Endodermal cell (in vitro differentiated cells): ENCODE measurements at regions not wholly inside any gene's neighbourhood (a gene's known extent, or its start where the extent isn't known, plus 50 kb on each side); places are given as distances from the start of the nearest gene placed in this dataset.

Experiments
- DNase-seq: peaks from one replicate; pipeline ENCODE4 v3.0.0-alpha.2; 2017
- H3K27ac ChIP-seq: 2 replicates; pipeline ENCODE4 v1.5.1; 2013; ENCODE audit warnings: mild to moderate bottlenecking, low read depth, low read length, moderate library complexity
- H3K27me3 ChIP-seq: 2 replicates; pipeline ENCODE4 v1.6.1; 2013; ENCODE audit warnings: mild to moderate bottlenecking, low read length, moderate library complexity; ENCODE audit not compliant: insufficient read depth, control insufficient read depth, poor library complexity, severe bottlenecking
- H3K36me3 ChIP-seq: 2 replicates; pipeline ENCODE4 v1.7.0; 2013; ENCODE audit warnings: mild to moderate bottlenecking, low read length, moderate library complexity; ENCODE audit not compliant: control insufficient read depth, insufficient read depth
- H3K4me1 ChIP-seq: one replicate; pipeline ENCODE4 v1.7.0; 2013; ENCODE audit warnings: low read length; ENCODE audit not compliant: control insufficient read depth, insufficient read depth
- H3K4me3 ChIP-seq: 2 replicates; pipeline ENCODE4 v1.5.1; 2013; ENCODE audit warnings: mild to moderate bottlenecking, low read length, moderate library complexity
- H3K9ac ChIP-seq: 2 replicates; pipeline ENCODE4 v1.6.1; 2013; ENCODE audit warnings: mild to moderate bottlenecking, low read length, moderate library complexity; ENCODE audit not compliant: poor library complexity, severe bottlenecking; ENCODE audit errors: extremely low read depth
- H3K9me3 ChIP-seq: 2 replicates; pipeline ENCODE4 v1.6.1; 2013; ENCODE audit warnings: mild to moderate bottlenecking, low read length, moderate library complexity; ENCODE audit not compliant: control insufficient read depth
- H3K27ac Mint-ChIP-seq: 2 replicates; pipeline ENCODE4 v1.8.0; 2020; ENCODE audit warnings: mixed read lengths
- H3K27me3 Mint-ChIP-seq: 2 replicates; pipeline ENCODE4 v1.8.0; 2021; ENCODE audit warnings: mild to moderate bottlenecking, mixed read lengths; ENCODE audit not compliant: insufficient read depth
- H3K36me3 Mint-ChIP-seq: 2 replicates; pipeline ENCODE4 v1.8.0; 2020; ENCODE audit warnings: low read depth, mixed read lengths
- H3K4me1 Mint-ChIP-seq: 2 replicates; pipeline ENCODE4 v1.8.0; 2020; ENCODE audit warnings: mixed read lengths
- H3K4me3 Mint-ChIP-seq: 2 replicates; pipeline ENCODE4 v1.8.0; 2020; ENCODE audit warnings: mild to moderate bottlenecking, moderate library complexity, mixed read lengths
- H3K9me3 Mint-ChIP-seq: 2 replicates; pipeline ENCODE4 v1.8.0; 2020; ENCODE audit warnings: mild to moderate bottlenecking, mixed read lengths
- WGBS, 2 experiments: methylation state at CpG; one replicate each; pipeline versions ENCODE4 v1.1.5 to v1.1.7; 2013; ENCODE audit warnings: missing lambda C conversion rate in 2 of 2, mixed read lengths in 1 of 2; ENCODE audit not compliant: insufficient coverage in 1 of 2, insufficient read length in 1 of 2; 5-methylcytosine and 5-hydroxymethylcytosine counted together
- TF ChIP-seq, protein P1 (sequence below): fragments of 200-600 bp; sonication (generic); conservative IDR thresholded peaks from 2 replicates; pipeline ENCODE4 v1.5.0; 2021; ENCODE audit warnings: antibody characterized with exemption, mild to moderate bottlenecking

DNA sequence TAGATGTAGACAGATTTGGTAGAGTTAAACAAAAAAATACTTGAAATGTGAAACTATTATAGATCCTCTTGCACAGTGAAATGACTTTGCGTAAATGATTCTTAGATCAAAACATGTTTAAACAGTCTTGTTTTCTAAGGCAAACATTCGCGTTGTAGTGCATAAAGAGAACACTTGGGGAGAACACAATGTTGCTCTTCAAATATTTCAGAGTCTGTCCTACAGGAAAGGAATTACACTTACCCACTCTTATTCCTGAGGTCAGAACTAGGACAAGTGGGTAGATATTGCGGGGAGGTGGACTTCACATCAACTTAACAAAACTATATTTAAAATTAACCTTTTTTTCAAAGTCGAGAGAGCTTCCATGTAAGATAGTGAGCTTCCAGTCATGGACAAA lies 183.5 kb upstream of the PCSK2 start:
- Histone ChIP-seq H3K27ac (no peak overlapping the region), H3K27me3 (no peaks in the 10 kb centered on the region), H3K9ac (no peak overlapping the region), H3K9me3 (no peaks in the 10 kb centered on the region), H3K36me3 (no peaks in the 10 kb centered on the region), H3K4me3 (no peak overlapping the region), H3K4me1 (no peaks in the 10 kb centered on the region)
- H3K4me1 Mint-ChIP-seq = peaks cover 3% of the 10 kb centered on the region
- DNase-seq = no peak
- no peaks in the 10 kb centered on the region for H3K36me3 Mint-ChIP-seq
- no peak overlapping the region for H3K4me3 Mint-ChIP-seq
- no peaks in the 10 kb centered on the region for H3K9me3 Mint-ChIP-seq
- TF ChIP-seq, protein P1, sequence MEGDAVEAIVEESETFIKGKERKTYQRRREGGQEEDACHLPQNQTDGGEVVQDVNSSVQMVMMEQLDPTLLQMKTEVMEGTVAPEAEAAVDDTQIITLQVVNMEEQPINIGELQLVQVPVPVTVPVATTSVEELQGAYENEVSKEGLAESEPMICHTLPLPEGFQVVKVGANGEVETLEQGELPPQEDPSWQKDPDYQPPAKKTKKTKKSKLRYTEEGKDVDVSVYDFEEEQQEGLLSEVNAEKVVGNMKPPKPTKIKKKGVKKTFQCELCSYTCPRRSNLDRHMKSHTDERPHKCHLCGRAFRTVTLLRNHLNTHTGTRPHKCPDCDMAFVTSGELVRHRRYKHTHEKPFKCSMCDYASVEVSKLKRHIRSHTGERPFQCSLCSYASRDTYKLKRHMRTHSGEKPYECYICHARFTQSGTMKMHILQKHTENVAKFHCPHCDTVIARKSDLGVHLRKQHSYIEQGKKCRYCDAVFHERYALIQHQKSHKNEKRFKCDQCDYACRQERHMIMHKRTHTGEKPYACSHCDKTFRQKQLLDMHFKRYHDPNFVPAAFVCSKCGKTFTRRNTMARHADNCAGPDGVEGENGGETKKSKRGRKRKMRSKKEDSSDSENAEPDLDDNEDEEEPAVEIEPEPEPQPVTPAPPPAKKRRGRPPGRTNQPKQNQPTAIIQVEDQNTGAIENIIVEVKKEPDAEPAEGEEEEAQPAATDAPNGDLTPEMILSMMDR = no peak
- no peak overlapping the region for H3K27ac Mint-ChIP-seq
- WGBS, 2 experiments = 93 to 100% methylated on average over 4 to 5 of the region's 5 CpGs
- H3K27me3 Mint-ChIP-seq = no peaks in the 10 kb centered on the region

DNA sequence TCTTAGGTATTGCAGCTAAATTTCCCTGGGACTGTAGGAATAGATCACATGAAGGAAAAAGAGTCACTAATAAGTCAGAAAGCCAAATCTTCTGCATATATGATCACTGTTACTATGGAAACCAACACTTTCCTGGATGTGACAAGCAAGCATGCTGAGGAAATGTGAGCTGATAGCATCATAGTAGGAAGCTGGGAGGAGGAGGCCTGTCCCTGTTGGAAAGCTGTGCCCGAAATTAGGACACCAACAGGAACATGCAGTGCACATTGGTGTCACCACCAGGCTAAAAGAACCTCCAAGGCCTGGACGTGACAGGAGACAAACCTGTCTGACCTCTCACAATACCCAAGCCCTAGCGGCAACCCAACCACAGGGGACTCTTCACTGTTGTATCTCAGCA lies 181.9 kb upstream of the PCSK2 start:
- H3K27ac ChIP-seq = no peak overlapping the region
- WGBS, 2 experiments = 80 to 92% methylated on average over 1 to 3 of the region's 3 CpGs
- H3K4me3 Mint-ChIP-seq = no peak overlapping the region
- no peaks in the 10 kb centered on the region for H3K36me3 Mint-ChIP-seq
- no peaks in the 10 kb centered on the region for H3K9me3 ChIP-seq
- no peaks in the 10 kb centered on the region for H3K27me3 ChIP-seq
- H3K36me3 ChIP-seq = no peaks in the 10 kb centered on the region
- no peaks in the 10 kb centered on the region for H3K27me3 Mint-ChIP-seq
- no peak overlapping the region for H3K27ac Mint-ChIP-seq
- H3K9me3 Mint-ChIP-seq = no peaks in the 10 kb centered on the region
- no peak overlapping the region for H3K4me3 ChIP-seq
- H3K4me1 ChIP-seq = no peaks in the 10 kb centered on the region
- peaks cover 3% of the 10 kb centered on the region for H3K4me1 Mint-ChIP-seq
- DNase-seq = no peak
- H3K9ac ChIP-seq = no peak overlapping the region
- TF ChIP-seq, protein P1 = no peak

DNA sequence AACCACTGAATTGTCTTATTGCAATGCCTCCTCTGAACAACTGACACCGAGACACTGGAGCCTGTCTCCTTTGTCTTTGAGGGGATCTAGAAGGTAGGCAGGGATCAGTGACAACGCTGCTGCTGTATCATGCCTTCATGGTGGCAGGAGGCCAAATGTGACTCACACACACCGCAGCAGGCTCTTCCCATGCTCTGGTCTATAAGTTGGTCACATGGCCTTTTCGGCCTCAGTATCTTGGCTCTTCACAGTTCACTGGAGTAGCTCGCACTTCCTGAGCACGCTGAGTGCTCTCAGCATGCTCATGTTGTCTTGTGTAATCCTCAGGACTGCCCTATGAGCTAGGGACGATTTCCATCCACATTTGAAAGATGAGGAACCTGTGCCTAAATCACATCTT lies 167.4 kb upstream of the PCSK2 start:
- no peak overlapping the region for H3K4me3 ChIP-seq
- no peak overlapping the region for H3K9ac ChIP-seq
- no peaks in the 10 kb centered on the region for H3K36me3 ChIP-seq
- H3K27ac ChIP-seq = no peak overlapping the region
- Mint-ChIP-seq H3K4me1 (peaks cover 11% of the 10 kb centered on the region), H3K4me3 (no peak overlapping the region), H3K27me3 (no peaks in the 10 kb centered on the region), H3K9me3 (peaks cover 28% of the 10 kb centered on the region), H3K27ac (no peak overlapping the region), H3K36me3 (peaks cover 4% of the 10 kb centered on the region)
- H3K9me3 ChIP-seq = peaks cover 28% of the 10 kb centered on the region
- TF ChIP-seq, protein P1 = no peak
- DNase-seq = no peak
- no peaks in the 10 kb centered on the region for H3K4me1 ChIP-seq
- 90 to 93% methylated on average over 7 of the region's 7 CpGs for WGBS, 2 experiments
- no peaks in the 10 kb centered on the region for H3K27me3 ChIP-seq
